OCI-M2 (cell line): ENCODE measurements at regions not wholly inside any gene's neighbourhood (a gene's known extent, or its start where the extent isn't known, plus 50 kb on each side); places are given as distances from the start of the nearest gene placed in this dataset.
"Not testable (repeated sequence)": the region's sequence is repeated elsewhere in the genome, so short reads cannot be mapped to it uniquely, and the experiment has no call there.

ENCODE experiments used
- DNase-seq: peaks from one replicate; lab custom pipeline; 2025; ENCODE audit not compliant: unreplicated experiment; lab: John Stamatoyannopoulos, UW

DNA sequence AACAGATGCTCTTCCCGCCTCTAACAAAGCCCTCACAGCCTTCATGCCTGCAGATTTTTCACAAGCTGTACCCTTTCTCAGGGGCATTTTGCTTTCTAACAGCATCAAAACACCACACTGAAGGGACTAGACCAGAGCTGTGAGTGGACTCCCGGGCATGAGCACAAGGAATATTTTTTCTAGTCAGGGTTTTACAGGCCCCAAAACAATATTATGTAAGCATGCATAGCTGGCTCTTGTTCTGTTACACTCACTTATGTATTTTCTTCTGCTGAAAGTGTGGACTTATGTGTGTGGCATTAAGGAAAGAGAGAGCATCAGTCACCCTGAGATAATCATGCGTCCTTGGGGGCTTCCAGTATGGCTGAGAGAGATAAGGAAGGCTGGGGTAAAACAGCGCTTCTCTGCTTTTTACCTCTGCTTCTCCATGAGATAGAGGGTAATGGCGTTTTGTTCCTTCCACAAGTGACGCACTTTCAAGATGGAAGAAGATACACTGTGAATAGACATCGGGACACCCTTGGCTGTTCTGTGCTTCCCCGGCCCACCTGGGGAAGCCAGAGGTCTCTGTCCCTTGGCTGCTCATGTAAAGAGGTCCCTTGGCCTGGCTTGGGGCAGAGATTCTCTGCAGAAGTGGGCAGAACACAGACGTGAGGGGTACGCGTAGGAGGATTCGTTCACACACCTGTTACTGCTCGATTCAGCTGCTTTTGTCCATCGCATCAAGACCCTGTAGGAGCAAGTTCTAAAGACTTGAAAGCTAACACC, 266.7 kb upstream of the RAB4A start:
- DNase-seq = no peak

DNA sequence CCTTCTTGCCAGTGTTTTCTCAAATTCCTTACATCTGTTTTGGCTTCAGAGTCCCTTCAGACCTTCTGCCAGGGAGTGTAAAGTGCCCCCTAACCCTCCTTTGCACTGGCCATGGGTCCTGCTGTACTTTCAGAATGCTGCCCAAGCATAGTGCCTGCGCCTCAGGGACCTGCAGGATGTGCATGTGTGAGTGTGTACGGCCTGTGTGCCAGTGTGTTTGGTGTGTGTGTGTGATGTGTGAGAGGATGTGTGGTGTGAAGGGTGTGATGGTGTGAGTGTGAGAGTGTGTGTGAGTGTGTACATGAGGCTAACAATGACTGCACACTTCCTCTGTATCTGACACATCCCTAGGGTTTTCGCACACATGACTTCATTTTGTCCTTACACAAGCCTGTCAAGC, 265.8 kb upstream of the RAB4A start:
- DNase-seq = no peak

DNA sequence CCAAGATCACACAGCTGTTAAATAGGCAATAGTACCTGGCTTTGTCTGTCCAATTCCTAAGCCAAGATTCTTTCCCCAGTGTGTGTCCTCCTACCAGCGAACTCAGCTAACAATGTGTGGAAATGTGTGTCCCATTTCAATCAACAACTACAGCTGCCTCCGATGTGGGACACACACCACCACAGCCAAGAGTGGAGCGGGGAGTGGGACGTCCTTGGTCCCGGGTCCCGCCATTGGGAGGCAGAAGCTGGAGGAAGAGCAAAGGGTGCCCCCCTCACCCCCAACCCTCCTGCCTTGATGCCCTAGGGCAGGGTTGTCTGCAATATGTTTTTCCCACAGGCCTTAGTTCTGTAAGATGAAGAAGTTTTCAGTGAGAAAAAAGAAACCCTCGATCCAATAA, 265.4 kb upstream of the RAB4A start:
- no peak for DNase-seq

DNA sequence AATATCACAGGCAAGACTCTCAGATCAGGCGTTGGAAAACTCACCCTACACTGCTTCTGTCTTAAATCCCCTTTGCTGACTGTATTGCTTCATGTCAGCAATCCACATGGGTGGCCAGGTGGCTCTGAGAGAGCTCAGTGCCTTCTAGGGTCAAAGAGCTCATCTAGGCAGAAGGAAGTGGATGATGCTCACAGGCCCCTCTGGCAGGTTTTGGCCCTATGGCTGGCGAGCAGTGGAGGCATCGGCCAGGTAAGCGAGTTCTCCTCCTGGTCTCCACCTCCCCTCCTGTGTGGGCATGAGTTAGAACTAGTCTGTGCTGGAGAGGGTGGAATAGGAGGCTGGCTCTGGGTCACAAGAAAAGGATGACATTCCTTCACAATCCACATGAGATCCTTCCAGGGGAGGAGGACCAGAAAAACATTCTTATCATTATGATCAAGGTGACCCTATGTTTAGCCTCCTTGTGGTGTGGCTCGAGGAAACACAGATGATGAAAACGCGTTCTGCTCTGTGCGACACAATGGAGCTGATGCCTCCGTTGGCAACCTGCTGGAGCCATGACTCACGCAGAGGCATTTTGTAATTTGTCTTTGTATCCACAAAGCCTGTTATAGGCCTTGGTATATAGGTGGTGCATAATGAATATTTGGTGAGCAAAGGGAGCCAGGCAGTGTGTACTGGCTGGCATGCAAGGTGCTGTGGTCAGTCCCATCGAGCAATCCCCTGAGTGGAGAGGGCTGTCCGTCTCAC, 264.6 kb upstream of the RAB4A start:
- no peak for DNase-seq

DNA sequence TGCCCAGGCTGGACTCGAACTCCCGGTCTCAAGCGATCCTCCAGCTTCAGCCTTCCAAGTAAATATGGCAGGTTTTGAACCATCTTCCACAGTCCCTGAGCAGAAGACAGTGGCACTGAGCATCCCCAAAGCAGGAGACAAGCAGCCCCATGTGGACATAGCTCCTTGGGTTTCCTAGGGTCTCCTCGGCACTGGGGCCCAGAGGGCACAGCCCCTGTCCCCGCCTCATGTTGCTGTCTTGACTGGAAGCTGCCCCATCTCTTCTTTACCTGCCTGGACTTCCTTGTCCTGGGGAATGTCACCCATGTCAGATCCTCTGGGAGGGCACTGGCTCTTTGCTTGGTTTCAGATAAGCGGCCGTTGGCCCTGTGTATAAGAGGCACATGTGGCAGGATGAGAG, 263.7 kb upstream of the RAB4A start:
- DNase-seq = no peak

DNA sequence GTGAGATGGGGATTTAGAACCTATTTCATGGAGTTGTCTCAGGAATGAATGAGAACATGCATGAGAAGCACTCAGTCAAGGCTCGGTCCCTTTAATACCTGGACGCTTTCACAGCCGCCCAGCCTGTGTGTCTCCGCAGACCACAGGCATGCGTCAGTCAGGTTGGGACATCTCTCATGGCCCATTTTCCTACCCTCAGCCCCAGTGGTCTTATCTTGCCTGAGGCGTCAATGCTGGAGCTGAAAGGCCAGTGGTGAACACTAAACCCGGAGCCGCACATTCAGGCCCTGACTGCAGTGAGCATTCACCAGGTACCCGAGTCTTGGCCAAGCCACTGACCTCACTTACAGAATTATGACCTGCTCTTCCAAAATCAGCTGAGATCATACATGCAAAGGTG, 263.2 kb upstream of the RAB4A start:
- DNase-seq = no peak

DNA sequence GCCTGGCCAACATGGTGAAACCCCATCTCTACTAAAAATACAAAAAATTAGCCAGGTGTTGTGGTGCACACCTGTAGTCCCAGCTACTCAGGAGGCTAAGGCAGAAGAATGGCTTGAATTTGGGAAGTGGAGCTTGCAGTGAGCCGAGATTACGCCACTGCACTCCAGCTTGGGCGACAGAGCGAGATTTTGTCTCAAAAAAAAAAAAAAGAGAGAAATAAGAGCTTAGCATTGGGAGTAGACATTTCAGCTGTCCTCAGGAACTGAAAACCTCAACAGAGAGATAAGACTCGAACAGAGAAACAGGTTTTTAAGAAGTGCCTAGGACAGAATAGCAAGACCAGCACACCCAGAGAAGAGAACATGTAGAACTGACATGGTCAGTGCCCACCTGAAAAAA, 262.6 kb upstream of the RAB4A start:
- not testable (repeated sequence) for DNase-seq

DNA sequence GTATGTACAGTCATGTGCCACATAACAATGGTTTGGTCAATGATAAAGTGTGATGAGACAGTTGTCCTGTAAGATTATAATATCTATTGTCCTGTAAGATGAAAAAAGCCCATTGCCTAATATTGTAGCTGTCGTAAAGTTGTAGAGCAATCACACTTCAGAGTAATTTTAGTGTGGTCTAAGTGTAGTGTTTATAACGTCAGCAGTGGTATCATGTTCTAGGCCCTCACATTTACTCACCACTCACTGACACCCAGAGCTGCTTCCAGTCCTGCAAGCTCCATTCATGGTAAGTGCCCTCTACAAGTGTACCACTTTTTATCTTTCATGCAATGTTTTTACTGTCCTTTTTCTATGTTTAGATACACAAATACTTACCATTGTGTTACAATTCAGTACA, 259.9 kb upstream of the RAB4A start:
- no peak for DNase-seq

DNA sequence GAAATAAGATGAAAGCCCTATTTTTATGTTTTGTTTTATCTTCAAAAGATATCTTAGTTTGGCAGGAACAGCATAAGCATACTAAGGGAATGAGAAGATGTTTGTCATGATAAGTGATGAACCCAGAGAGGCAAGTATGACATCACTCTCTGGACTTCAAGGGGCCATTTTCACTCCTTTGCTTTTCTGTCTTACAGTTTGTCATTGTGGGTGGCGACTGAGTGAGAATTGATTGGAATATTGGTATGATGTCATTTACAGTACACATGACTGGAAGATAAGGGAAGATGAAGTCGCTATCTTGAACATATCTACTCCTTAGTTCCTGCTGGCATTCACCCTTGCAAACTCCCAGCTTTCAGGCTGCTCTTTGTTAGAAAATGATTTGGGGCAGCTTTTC, 258.1 kb upstream of the RAB4A start:
- no peak for DNase-seq

DNA sequence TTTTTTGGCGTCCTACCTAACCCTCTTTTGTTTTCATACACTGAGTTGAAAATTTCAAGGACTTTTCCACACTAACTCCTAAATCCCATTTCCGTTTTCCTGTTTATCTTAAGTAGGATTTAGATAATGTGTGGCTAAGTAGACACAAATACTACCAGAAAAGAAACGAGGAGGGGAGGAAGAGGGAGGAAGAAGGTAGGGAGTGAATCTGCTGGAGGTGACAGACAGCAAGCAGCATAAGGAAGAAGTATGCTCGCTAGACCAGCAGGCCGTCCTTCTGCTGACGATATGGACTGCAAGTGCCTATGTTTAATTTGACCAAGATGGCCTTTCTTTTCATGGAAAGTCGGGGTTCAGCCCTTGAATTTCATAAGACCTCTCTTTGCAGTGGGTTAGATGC, 256.9 kb upstream of the RAB4A start:
- DNase-seq = no peak

DNA sequence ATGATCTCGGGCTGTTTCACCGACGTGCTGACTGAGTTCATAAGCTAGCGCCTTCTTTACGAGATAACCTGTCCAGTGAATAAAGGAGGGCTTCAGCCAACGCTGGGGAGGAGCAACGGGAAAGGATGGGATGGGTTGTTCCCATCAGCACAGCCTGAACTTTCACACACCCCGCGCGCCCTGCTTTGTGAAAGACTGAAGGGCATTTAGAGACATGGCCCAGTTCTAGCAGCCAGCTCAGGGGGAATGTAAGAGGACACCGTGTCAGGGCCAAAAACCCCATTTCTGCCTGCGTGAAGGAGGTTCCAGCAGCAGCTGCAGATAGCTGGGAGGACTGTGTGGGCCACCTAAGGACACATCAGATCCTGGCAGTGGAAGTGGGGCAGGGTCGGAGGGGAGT, 255.1 kb upstream of the RAB4A start:
- no peak for DNase-seq

DNA sequence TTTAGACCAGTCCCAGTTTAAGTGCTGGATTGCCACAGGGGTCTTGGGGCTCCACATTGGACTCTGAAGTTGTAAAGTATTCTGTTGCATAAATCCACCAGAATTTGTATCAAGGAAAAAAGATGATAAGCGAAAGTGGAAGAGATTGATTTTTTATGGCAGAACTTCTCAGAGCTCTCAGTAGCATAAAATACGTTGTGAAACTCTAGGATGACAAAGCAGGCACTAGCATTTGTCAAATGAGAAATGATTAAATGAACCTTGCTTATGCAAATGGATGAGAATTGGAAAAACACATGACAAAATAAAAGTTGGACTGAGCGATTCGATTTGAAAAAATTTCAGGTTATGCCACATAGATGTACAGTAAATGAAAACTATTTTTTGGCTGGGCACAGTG, 253.8 kb upstream of the RAB4A start:
- no peak for DNase-seq

DNA sequence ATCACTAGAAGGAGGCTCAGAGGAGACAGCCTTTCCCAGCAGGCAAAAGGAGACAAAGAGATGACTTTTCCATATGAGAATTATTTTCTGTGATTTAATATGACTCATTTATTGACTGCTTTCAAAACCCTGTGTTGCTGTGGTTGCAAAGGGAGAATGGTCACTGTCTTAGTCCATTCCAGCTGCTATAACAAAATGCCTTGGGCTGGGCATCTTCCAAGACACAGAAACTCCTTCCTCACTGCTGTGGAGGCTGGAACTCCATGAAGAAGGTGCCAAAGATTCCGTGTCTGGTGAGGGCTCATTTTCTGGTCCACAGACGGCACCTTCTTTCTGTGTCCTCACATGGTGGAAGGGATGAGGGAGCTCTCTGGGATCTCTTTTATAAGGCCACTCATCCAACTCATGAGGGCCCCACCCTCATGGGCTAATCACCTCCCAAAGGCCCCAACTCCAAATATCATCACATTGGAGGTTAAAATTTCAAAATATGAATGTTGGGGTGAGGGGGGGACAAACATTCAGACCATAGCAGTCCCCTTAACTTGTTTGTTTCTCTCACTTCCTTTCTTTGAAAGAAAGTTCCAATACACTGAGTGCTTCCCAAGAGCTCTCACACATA, 252.1 kb upstream of the RAB4A start:
- no peak for DNase-seq

DNA sequence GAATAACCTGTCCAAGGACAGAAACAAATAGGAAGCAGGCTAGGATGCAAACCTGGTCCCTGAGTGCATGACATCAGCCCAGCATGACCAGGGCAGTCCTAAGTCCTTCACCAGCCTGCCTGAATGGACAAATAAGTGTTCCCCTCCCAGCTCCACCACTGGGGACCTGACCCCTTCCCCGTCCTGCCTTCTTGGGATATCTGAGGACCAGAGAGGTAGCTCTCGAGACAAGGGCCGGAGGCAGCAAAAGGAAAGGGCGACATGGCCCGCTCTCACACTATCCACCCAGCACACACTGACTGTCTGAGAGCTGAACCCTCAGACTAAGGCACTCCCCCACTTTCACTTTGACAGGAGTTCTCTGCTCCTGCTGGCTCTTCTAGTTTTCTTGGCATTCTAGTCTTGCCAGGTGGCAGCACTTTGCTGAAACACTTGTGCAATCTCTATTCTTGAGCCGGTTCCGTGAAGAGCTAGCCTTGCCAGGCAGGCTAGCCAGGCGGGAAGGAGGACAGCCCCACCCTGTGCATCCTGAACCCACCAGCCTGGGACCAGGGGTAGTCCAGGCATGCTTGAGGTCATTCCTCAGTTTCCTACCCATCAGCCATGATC, 251.1 kb upstream of the RAB4A start:
- no peak for DNase-seq

DNA sequence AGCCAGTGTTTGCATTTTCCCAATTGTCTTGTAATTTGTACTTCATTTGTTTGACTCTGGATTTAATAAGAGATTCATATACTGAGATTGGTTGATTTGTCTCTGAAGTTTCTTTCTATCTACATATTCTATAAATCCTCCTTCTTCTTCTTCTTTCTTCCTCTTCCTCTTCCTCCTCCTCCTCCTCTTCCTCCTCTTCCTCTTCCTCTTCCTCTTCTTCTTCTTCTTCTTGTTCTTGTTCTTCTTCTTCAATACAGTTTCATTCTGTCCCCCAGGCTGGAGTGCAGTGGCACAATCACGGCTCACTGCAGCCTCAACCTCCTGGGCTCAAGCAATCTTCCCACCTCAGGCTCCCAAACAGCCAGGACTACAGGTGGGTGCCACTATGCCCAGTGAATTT, 249.9 kb upstream of the RAB4A start:
- DNase-seq = not testable (repeated sequence)

DNA sequence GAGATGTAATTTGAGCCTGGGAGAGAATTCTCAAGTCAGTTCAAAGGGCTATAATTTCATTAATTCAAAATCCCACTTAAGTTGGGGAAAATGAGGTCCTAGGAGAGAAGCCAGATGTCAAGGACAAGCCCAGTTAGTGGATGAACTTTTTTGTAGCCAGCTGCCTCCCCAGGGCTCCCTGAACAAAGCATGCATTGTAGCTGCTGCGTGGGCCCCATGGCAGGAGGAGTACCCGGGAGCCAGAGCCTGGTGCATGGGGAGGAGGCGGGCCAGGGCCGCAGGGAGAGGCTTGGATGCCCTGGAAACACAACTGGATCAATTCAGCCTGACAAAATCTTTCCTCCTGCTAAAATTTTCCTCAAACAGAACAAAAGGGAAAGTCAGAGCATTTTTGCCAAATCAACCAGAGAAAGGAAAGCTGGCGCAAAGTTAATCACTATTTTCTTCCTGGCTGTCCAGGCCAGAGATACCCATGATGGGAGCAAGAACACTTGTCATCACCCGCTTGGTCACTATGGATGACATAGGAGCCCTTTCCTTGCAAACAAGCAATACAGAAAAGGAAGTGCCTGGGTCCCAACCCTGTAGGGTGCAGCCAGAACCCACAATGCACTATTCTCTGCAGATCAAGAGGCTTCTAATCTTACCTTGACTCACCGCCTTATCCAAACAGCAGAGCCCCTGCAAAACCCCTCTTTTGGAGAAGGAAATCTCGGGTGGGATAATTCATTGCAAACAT, 248.1 kb upstream of the RAB4A start:
- DNase-seq = no peak

DNA sequence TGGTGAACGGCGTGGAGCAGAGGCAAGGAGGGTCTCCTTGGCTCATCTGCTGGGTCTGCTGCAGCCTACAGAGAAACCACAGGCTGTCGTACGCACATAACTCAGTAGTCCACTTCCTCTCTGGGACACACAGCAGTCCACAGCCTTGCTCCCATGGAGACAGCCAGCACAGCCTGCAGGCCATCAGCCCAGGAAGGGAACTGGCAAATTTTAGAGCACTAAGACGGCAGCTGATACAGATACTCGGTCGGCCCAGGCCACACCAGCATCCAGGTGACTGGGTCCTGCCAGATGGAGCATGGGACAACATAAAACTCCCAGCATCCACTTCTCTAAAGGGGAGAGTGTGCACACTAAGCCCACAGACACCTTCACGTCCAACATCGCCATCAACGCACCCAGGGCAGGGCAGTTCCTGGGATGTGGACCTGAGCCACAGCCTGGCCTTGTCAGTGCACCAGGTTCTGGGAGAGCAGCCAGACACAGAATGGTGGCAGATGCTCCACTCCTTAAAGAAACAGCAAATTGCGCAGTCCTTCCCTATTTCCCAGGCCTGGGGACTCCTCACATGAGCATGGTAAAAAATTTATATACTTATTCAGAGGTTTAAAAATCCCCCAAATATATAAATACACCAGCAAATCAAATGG, 247.1 kb upstream of the RAB4A start:
- DNase-seq = no peak

DNA sequence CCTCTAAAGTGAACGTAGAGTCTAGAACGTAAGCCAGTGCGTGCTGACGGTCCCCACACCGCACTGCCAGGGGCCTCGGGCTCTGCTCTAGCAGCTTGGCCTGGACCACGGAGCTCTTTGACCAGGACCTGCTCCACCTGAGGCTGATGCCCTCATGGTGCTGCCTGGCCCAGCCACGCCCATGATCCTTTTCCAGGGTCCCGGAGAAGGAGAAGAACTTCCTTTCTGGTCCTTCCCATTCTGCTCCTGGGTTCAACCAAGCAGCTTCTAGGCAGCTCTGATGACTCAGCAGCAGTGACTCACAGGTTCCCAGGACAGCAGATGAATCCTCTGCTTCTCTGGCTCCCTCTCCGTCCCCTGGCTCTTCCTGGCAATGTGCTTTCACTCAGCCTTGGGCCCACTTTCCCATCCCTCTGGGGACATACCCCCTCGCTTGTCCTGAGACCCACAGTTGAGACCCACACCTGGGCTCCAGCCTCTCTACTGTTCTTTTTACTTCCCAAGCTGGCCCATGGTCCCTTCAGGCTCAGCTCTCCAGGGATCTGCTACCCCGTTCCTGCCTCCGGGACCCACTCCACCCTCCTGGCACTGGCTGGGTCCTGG, 246.3 kb upstream of the RAB4A start:
- DNase-seq = no peak

DNA sequence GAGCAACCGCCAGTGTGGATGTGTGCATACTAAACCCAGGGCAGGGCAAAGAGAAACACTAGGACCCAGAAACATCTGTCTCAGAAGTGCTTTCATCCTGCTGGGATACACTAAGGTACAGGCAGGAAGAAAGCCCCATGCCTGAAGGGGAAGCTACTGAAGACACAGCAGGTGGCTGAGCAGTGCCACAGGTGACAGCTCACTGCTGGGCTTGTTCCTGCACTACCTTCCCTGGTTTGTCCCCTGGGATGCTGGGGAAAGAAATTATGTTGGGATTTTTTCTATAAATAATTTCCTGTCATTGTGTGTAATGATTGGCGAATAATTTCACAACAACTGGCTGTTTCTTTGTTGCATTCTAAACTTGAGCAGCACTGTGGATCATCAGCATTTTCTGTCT, 245.3 kb upstream of the RAB4A start:
- no peak for DNase-seq

DNA sequence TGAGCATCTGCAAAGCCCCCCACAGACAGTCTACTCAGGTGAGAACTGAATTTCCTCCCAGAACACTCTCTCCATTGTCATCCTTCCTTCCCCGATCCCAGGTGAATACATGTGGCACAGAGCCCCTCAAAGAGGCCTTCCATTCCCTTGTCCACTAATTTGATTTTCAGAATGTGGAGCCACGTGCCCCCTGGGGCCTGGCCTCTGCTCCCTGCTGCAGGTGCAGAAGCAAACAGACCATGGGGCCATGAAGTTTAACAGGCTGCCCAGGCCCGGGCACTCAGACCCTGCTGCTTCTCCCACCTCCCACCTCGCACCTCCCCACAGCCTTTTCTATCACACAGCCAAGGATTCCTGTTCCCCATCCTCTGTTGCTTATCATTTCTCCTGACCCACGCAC, 243.8 kb upstream of the RAB4A start:
- no peak for DNase-seq
